CD4-positive, alpha-beta T cell treated with Interleukin-17A for 1 hour (primary cell): ENCODE measurements at regions not wholly inside any gene's neighbourhood (a gene's known extent, or its start where the extent isn't known, plus 50 kb on each side); places are given as distances from the start of the nearest gene placed in this dataset.
"Not testable (repeated sequence)": the region's sequence is repeated elsewhere in the genome, so short reads cannot be mapped to it uniquely, and the experiment has no call there.

ENCODE experiments used
- DNase-seq: peaks from one replicate; pipeline ENCODE4 v3.0.0-alpha.2; 2020

GRCh38 chr2:58612973-58613372, 371.8 kb upstream of the FANCL start:
- no peak for DNase-seq

GRCh38 chr2:58609326-58609725, 368.2 kb upstream of the FANCL start:
- no peak for DNase-seq

- DNase-seq, result no peak
Observed at GRCh38 chr2:58608146-58608545, 367.0 kb upstream of the FANCL start.

- DNase-seq, result no peak
Observed at GRCh38 chr2:58607448-58607847, 366.3 kb upstream of the FANCL start.

GRCh38 chr2:58606799-58607198, 365.7 kb upstream of the FANCL start:
- no peak for DNase-seq

DNA sequence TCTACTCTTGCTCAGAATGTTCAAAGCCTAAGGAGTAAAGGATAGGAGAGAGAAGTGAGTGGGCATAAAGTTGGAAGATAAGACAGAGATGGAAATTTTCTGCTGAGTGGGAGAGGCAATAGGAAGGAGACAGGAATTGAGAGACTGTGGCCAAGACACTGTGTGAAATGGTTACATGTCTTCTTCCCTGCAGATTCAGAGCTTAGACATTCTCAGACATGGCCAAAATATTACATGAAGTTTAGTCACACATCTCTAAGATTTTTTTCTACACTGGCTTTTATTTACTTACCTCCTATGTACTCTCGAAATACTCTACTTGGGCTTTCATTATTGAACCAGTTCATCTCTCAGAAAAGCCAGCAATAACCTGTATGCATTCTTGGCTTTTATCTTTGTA, 363.0 kb upstream of the FANCL start:
- no peak for DNase-seq

GRCh38 chr2:58601017-58601416, 359.9 kb upstream of the FANCL start:
- DNase-seq, result no peak

DNA sequence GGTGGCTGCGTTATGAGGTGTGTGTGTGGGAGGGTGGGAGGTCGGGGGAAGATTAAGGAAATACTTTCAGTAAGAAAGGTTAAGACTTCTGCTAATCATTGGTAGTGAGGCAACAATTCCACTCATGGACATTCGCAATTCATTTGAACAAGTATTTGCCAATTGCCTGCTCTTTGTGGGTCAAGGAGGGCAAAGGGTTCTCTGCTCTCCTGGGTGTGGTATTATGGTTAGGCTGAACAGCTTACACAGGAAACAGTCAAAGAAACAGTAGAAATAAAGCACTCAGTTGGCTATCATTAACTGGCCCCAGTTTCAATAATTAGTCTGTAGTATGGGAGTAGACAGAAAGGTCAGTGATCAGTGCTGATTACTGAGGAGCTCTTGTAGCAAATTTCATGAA, 357.0 kb upstream of the FANCL start:
- DNase-seq, result no peak

- DNase-seq, result no peak
Observed at GRCh38 chr2:58595714-58596113, 354.6 kb upstream of the FANCL start.

DNA sequence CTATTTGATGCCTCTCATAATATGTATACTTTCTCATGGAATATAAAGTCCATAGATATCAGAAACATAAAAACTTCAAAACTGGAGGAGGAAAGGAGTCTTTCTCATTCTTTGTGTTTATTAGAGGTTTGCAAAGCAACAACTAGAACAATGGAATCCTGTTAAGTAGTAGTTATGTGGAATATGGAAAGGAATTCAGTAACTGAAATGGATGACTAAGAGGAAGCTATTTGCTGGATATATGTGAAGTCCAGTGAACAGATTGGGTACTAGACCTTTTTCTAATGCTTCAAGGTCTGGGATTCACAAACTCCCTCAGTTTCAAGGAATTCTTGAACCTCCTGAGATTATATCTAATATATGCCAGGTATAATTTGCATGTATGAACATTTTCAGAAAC, 353.6 kb upstream of the FANCL start:
- no peak for DNase-seq

GRCh38 chr2:58594175-58594574, 353.1 kb upstream of the FANCL start:
- DNase-seq, result no peak

- not testable (repeated sequence) for DNase-seq
Observed at GRCh38 chr2:58586178-58586577, 345.1 kb upstream of the FANCL start.

- no peak for DNase-seq
Observed at GRCh38 chr2:58585233-58585632, 344.1 kb upstream of the FANCL start.

DNA sequence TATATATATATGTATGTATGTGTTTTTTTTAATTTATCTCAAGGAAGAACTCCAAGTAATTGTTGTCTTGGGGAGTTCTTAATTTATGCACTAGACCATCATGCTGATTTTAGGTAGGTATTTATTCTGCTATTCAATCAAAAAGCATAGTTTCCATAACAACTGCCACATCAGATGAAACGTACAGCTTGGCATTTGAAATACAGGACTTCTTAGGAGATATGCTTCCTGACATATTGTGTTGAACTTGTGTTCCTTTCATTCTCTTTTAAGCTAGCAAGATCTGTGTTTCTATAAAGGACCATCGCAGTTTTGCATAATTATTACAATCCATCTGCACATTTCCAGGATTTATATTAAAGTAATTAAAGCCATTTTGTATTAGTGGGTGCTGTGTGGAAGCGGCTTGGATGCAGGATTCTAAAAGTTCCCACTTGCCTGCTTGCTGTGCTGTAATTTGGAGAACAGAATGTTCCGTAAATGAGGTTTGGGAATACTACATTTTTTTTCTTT, 343.5 kb upstream of the FANCL start:
- no peak for DNase-seq

DNA sequence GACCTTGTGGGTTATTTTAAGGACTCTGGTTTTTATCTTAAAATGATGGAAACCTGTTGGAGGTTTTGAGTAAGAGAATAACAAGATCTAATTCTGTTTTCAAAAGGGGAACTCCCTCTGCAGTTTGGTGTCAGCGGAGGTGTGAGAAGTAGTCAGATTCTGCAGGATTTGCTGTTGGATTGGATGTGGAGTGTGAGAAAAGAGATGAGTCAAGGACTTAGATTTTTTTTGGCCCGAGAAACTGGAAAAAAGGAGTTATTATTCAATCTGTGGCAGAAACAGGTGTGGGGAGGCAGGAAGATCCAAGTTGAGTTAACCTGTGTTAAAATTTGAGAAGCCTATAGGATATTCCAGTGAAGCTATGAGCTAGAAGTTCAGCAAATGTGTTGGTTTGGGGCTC, 337.2 kb upstream of the FANCL start:
- DNase-seq, result no peak

DNA sequence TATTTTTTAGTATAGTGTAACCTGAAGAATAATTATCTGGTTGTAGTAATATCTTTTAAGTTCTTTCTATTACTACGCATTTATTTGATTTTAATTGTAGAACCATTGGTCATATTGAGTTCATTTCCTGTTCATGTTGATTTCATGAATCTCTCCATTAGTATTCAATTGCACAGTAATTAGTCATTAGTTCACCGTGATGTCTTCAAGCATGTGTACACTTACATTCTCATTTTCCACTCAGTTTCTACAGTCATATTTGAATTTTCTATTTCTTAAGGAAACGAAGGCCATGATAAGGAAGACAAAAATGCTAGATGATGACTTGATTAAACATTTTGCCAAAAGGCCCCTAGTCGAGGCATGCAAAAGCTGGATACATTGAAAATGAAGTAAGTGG, 333.7 kb upstream of the FANCL start:
- no peak for DNase-seq

DNA sequence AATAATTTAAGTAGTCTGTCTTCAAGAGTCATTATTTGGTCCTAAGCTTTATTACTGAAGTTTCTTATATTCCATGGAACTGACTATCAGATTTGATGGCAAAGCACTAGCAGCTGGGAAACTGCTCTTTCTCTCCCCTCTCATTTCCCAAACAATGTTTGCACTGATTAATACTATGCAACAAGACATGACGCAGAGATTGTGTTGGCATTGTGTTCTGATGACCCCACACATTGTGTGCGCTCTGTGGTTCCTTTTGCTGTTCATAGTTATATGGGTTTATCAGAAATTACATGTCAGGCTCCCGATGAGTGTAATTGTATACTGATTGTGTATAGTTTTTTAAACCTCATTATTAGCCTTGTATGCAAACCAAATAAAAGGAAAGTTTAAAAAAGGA, 331.6 kb upstream of the FANCL start:
- no peak for DNase-seq

DNA sequence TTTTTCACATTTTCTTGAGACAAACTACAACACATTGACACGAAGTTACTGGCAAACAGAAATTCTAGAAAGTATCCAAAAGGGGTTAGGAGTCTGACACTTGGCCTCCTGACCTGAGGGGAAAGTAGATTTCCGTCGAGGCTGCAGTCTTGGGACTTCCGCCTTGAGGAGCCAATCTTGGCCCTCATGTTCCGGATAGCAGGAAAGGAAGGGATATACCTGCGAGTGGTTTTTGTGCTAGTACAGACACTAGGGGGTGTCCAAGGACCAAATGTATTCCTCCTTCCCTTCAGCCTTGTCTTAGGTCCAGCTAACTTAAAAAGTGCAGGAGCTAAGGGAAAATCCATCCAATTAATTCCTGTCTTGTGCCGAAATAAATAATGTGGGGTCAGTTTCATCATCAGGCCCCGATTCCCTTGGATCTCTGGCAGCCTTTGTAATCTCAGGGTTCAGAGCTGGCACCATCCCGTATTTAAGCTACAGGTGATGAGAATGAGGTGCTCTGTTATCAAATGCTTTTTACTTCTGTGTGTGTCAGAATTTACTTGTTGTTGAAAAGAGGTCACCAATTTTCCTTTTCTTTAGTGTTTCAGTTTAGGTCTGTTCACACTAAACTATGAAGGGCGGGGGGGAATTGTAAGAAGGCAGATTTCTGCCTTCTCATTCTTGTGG, 330.2 kb upstream of the FANCL start:
- peak; percentile 3 for DNase-seq

DNA sequence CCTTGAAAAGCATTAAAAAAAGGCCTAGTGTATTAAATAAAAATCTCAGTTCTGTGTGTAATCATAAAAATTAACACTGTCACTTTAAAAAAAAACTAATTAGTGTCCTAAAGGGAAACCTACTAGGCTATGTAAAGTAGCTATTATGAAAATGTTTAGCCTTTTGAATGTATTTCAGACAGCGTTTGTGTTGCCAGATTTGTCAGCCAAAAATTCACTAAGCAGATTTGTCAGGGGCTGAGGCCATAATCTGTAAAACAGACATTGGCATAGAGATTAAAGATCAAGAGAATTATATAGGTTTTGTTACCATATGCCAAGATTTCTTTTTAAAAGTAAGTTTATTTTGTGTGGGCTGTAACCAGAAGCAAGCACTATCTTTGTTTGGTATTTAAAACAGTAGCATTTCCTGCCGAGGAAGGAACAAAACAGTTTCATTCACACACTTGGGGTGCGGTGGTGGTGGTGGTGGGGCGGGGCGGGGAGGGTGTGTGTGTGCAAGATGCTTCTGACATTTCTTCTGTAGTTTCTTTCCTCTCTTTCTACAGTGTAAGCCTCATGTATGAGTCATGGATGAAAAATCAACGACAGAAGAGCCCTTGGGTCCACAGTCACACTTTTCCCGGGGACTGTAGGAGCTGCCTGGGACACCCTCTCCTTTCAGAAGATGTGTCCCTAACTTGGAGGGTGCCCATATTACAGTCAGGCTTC, 328.5 kb upstream of the FANCL start:
- peak; percentile 2 for DNase-seq

DNA sequence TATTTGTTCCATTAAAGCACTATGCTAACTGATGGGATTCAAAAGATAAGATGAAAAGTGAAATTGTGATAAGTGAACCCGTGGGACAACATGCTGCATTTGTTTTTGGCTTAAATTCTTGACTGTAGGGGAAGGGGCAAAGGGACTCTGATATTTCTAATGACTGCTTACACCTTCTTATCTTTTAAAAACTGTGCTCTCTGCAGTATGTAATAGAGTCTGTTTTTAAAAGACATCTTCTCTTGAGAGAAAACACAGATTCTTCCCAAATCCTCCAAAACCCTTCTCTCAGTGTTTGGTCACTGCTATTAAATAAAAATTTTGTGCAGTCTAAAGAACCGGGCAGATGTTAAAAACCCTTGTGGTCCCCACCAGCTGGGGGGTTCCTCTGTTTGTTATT, 327.8 kb upstream of the FANCL start:
- DNase-seq, result no peak

DNA sequence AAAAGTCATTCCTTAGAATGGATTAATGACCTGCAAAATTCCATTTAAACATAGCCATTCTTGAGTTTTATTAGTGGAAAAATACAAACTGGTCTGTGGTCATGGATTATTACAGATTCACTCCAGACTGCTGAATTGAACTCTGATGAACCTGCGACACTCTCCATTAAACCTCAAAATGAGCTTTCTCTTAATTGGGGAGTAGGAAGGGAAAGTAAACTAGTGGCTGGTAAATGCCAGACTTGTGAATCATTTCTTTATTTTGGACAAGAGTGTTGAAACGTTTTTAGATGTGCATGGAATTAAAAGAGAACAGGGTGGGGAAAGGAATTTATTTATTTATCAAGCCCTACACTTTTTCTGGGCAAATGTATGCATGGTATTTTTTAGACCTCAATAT, 321.2 kb upstream of the FANCL start:
- no peak for DNase-seq

DNA sequence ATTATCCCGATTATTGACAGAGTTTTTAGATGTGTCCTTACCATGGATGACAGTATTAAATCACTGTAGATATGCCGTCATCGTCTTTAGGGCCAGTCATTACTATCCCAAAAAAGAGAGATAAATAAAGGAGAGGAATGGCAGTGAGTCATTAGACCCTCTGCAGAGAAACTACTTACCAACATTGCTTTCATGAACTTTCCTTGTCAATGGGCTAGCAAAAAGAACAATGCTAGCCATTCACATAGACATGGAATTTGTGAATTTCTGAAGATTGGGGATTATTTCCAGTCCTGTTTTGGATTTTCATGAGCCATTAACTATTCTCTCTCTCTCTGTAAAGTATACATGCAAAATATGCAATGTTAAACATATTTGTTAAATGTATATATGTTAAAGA, 319.4 kb upstream of the FANCL start:
- DNase-seq, result no peak

DNA sequence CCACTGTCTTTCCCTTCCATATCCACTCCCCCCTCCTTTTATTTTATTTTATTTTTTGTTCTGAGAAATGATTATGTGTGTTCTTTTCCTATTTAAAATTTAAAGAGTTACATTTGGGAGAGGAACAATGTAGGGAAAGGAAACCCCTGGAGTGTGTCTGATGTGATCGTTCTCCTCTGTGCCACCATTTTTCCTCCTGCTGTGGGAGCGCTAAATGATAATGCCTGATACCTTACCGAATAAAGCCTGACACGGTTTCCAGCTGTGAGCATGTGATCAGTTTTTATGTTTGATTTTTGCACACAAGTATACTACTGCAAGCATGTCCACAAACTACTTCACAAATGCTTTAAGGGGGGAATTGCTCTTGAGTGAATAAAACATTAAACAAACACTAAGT, 317.8 kb upstream of the FANCL start:
- no peak for DNase-seq

GRCh38 chr2:58557176-58557575, 316.1 kb upstream of the FANCL start:
- DNase-seq, result no peak

DNA sequence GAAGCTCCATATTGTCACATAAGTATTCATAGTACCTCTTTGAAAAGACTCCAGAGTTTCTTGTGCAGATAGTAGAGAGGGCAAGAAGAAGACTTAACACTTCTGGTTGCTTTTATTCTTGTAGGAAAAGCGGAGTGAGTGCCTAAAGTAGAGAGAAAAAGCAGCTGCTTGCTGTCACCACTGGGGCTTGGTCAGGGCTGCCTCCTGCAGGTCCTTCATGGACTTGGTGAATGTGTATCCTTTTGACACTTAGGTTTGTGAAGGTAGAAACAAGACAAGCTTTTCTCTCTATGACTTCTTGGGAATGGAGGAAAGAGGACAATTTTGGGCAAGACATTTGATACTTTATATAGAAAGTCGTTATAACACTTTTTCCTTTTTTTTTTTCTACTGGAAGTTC, 312.8 kb upstream of the FANCL start:
- DNase-seq, result no peak
